Astrocyte of the spinal cord (primary cell): ENCODE measurements at regions not wholly inside any gene's neighbourhood (a gene's known extent, or its start where the extent isn't known, plus 50 kb on each side); places are given as distances from the start of the nearest gene placed in this dataset.

ENCODE experiments used
- DNase-seq: peaks from one replicate; pipeline ENCODE4 v3.0.0; 2011; ENCODE audit warnings: low read depth, low spot score
- H3K4me3 ChIP-seq: 2 replicates; pipeline ENCODE4 v1.5.1; 2011; ENCODE audit warnings: low read depth, mild to moderate bottlenecking, low read length, moderate library complexity
- in situ Hi-C: cut with HindIII; loops from 2 replicates; pipeline ENCODE4 v1.10.0; 2017; ENCODE audit warnings: low sequenced_read_pairs
- TF ChIP-seq, protein P1 (sequence below): IDR thresholded peaks from 2 replicates; pipeline ENCODE4 v1.5.1; 2012; ENCODE audit warnings: low read depth, mild to moderate bottlenecking, low read length, inconsistent platforms

GRCh38 chr22:22035203-22035602, 52.6 kb upstream of the TOP3B start:
- DNase-seq = no peak
- no peak overlapping the region for H3K4me3 ChIP-seq
- TF ChIP-seq, protein P1, sequence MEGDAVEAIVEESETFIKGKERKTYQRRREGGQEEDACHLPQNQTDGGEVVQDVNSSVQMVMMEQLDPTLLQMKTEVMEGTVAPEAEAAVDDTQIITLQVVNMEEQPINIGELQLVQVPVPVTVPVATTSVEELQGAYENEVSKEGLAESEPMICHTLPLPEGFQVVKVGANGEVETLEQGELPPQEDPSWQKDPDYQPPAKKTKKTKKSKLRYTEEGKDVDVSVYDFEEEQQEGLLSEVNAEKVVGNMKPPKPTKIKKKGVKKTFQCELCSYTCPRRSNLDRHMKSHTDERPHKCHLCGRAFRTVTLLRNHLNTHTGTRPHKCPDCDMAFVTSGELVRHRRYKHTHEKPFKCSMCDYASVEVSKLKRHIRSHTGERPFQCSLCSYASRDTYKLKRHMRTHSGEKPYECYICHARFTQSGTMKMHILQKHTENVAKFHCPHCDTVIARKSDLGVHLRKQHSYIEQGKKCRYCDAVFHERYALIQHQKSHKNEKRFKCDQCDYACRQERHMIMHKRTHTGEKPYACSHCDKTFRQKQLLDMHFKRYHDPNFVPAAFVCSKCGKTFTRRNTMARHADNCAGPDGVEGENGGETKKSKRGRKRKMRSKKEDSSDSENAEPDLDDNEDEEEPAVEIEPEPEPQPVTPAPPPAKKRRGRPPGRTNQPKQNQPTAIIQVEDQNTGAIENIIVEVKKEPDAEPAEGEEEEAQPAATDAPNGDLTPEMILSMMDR = no peak
- in situ Hi-C loops = no loop called here

GRCh38 chr22:22034469-22035132, 52.0 kb upstream of the TOP3B start:
- DNase-seq = no peak
- in situ Hi-C loops = no loop called here
- H3K4me3 ChIP-seq = no peak overlapping the region
- TF ChIP-seq, protein P1 = no peak

DNA sequence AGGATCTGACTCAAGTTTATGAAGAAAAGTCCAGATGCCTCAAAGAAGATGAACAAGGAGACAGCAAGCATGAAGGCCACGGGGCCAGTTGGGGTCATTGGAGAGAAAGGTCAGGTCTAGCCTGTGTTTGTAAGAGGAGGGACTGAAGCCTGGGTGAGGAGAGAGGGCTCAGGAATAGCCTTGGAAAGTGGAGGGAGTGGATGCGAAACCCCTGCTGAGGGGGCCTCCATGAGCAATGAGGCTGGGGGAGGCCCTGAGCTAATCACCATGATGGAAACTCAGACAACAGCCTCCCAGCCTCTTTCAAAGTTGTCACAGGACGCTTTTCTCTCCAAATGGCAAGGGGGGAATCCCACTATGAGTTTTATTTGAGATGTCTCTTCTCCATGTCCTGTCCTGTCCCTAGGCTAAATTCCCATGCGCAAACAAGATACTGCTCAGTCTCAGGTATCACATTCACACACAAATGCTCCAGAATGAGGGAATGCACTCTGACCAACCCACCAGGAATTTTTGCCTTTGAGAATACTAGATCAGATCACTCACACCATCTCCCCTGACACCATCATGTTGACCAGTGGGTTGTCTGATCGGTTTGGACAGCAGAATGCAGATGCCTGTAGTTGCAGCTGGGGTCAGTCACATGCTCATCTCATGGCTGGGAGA, 51.3 kb upstream of the TOP3B start:
- TF ChIP-seq, protein P1 = no peak
- DNase-seq = no peak
- H3K4me3 ChIP-seq = no peak overlapping the region
- in situ Hi-C loops = no loop called here

DNA sequence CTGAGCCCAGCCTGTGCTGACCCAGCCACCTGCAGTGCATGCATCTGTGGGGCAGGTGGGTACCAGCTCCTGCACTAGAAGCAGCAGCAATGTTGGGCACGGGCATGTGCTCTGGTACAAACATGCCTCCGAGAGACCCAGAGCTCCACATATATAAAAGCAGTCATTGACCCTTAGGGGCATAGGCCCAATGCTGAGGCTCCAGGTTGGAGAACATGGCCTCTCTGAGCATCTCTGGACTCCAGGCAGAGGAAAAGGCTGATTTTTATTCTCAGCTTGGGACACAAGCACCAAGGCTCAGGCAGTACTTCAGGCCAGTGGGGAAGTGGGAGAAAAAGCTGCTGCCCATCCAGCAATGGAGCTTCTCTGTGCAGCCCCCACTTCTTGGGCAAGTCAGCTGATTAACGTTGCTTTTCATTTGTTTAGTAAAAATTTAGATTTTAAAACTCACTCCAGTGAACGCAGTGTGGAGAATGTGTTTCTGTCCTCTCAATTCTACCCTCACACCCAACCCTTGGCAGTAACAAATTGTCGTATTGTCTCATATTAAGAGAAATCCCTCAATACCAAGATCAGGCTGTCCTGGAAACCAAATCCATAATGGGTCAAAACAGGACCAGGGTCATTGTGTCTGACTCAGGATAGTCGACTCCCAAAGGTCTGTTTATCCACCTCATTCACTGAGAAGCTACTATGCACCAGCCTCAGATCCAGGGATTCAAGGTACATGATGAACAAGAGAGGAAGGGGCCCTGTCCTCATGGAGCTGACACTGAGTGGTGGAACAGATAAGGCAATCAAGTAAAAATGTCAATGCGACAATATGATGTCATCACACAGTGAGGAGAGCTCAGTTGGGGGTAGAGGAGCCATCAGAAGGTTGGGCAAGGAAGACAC, 50.6 kb upstream of the TOP3B start:
- in situ Hi-C loops = no loop called here
- DNase-seq = no peak
- TF ChIP-seq, protein P1 = no peak
- H3K4me3 ChIP-seq = no peak overlapping the region

- TF ChIP-seq, protein P1 = no peak
- in situ Hi-C loops = no loop called here
- no peak overlapping the region for H3K4me3 ChIP-seq
- DNase-seq = no peak
Observed at GRCh38 chr22:22032099-22032905, 49.7 kb upstream of the TOP3B start.
